RPMI7951 (cell line): ENCODE measurements at regions not wholly inside any gene's neighbourhood (a gene's known extent, or its start where the extent isn't known, plus 50 kb on each side); places are given as distances from the start of the nearest gene placed in this dataset.

Experiments used
- DNase-seq: peaks from one replicate; pipeline ENCODE4 v3.0.0-alpha.2; 2012; ENCODE audit warnings: low read depth

GRCh38 chr4:19346636-19347035 is 905.1 kb upstream of the SLIT2 start:
- no peak for DNase-seq

GRCh38 chr4:19329631-19330030 is 922.1 kb upstream of the SLIT2 start:
- peak; percentile 68 for DNase-seq

- no peak for DNase-seq
Observed at GRCh38 chr4:19329077-19329476, 922.6 kb upstream of the SLIT2 start.

- no peak for DNase-seq
Observed at GRCh38 chr4:19327364-19327763, 924.3 kb upstream of the SLIT2 start.

- DNase-seq: no peak
Observed at GRCh38 chr4:19324184-19324583, 927.5 kb upstream of the SLIT2 start.

- DNase-seq: no peak
Observed at GRCh38 chr4:19319607-19320006, 932.1 kb upstream of the SLIT2 start.

GRCh38 chr4:19317377-19317776 is 934.3 kb upstream of the SLIT2 start:
- DNase-seq: no peak

GRCh38 chr4:19314116-19314515 is 937.6 kb upstream of the SLIT2 start:
- no peak for DNase-seq

- peak; percentile 67 for DNase-seq
Observed at GRCh38 chr4:19309378-19309777, 942.3 kb upstream of the SLIT2 start.

- DNase-seq: no peak
Observed at GRCh38 chr4:19304028-19304427, 947.7 kb upstream of the SLIT2 start.

- DNase-seq: no peak
Observed at GRCh38 chr4:19301527-19301926, 950.2 kb upstream of the SLIT2 start.

GRCh38 chr4:19300213-19300612 is 951.5 kb upstream of the SLIT2 start:
- DNase-seq: peak; percentile 49

GRCh38 chr4:19298998-19299397 is 952.7 kb upstream of the SLIT2 start:
- peak; percentile 3 for DNase-seq

- no peak for DNase-seq
Observed at GRCh38 chr4:19293781-19294180, 957.9 kb upstream of the SLIT2 start.

- DNase-seq: no peak
Observed at GRCh38 chr4:19293080-19293479, 958.6 kb upstream of the SLIT2 start.

GRCh38 chr4:19286924-19287323 is 964.8 kb upstream of the SLIT2 start:
- no peak for DNase-seq

GRCh38 chr4:19285146-19285545 is 966.6 kb upstream of the SLIT2 start:
- no peak for DNase-seq

GRCh38 chr4:19278665-19279064 is 973.0 kb upstream of the SLIT2 start:
- DNase-seq: no peak

- DNase-seq: no peak
Observed at GRCh38 chr4:19266566-19266965, 985.1 kb upstream of the SLIT2 start.

GRCh38 chr4:19262467-19262866 is 989.2 kb upstream of the SLIT2 start:
- no peak for DNase-seq

GRCh38 chr4:19260346-19260745 is 991.4 kb upstream of the SLIT2 start:
- no peak for DNase-seq

- no peak for DNase-seq
Observed at GRCh38 chr4:19259920-19260319, 991.8 kb upstream of the SLIT2 start.

- no peak for DNase-seq
Observed at GRCh38 chr4:19256823-19257222, 994.9 kb upstream of the SLIT2 start.

GRCh38 chr4:19254486-19254885 is 997.2 kb upstream of the SLIT2 start:
- peak; percentile 29 for DNase-seq

- DNase-seq: no peak
Observed at GRCh38 chr4:19248023-19248422, 1003.7 kb upstream of the SLIT2 start.
